Activated T-cell treated with anti-CD3 and anti-CD28 coated beads, Interleukin-2, amount 50 U/mL, for 72 hours (primary cell): ENCODE measurements at regions not wholly inside any gene's neighbourhood (a gene's known extent, or its start where the extent isn't known, plus 50 kb on each side); places are given as distances from the start of the nearest gene placed in this dataset.
"Not testable (repeated sequence)": the region's sequence is repeated elsewhere in the genome, so short reads cannot be mapped to it uniquely, and the experiment has no call there.

Source experiments
- ATAC-seq, 2 donors: fragments of 150-1000 bp; cut with Tn5 transposase; replicated peaks in 1 of 2; 2 replicates each; pipeline ENCODE4 v1.10.0; 2021; ENCODE audit warnings: moderate library complexity in 2 of 2, mild to moderate bottlenecking in 1 of 2
- DNase-seq, 2 donors: peaks; one replicate each; pipeline ENCODE4 v3.0.0; 2021 to 2022; ENCODE audit warnings: mixed read lengths in 1 of 2
- H3K27ac Mint-ChIP-seq: one replicate; pipeline ENCODE4 v1.8.0; 2022; ENCODE audit warnings: mild to moderate bottlenecking, moderate library complexity, mixed read lengths
- H3K27me3 Mint-ChIP-seq: one replicate; pipeline ENCODE4 v1.8.0; 2022; ENCODE audit warnings: low read depth, mixed read lengths
- H3K36me3 Mint-ChIP-seq, 2 donors: one replicate each; pipeline ENCODE4 v1.8.0; 2022; ENCODE audit warnings: mixed read lengths in 2 of 2, mild to moderate bottlenecking in 1 of 2; ENCODE audit not compliant: insufficient read depth in 2 of 2
- H3K4me1 Mint-ChIP-seq: one replicate; pipeline ENCODE4 v1.8.0; 2022; ENCODE audit warnings: low read depth, mixed read lengths
- H3K4me3 Mint-ChIP-seq, 2 donors: one replicate each; pipeline ENCODE4 v1.8.0; 2022; ENCODE audit warnings: mild to moderate bottlenecking in 2 of 2, mixed read lengths in 2 of 2, moderate library complexity in 2 of 2
- H3K9me3 Mint-ChIP-seq, 2 donors: one replicate each; pipeline ENCODE4 v1.8.0; 2022; ENCODE audit warnings: mixed read lengths in 2 of 2

GRCh38 chr4:163710158-163710557, 215.7 kb downstream of the TMA16 start:
- no peaks in the 10 kb centered on the region for H3K27me3 Mint-ChIP-seq
- no peak overlapping the region for H3K4me3 Mint-ChIP-seq
- DNase-seq (no peak), ATAC-seq (no peak)
- H3K36me3 Mint-ChIP-seq: no peaks in the 10 kb centered on the region
- H3K27ac Mint-ChIP-seq: no peak overlapping the region
- H3K4me1 Mint-ChIP-seq: no peaks in the 10 kb centered on the region
- no peaks in the 10 kb centered on the region for H3K9me3 Mint-ChIP-seq

DNA sequence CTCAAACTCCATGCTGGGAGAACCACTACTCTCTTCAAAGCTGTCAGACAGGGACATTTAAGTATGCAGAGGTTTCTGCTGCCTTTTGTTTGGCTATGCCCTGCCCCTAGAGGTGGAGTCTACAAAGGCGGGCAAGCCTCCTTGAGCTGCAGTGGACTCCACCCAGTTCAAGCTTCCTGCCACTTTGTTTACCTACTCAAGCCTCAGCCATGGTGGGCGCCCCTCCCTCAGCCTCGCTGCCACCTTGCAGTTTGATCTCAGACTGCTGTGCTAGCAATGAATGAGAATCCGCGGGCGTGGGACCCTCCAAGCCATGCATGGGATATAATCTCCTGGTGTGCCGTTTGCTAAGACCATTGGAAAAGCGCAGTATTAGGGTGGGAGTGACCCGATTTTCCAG, 230.0 kb downstream of the TMA16 start:
- not testable (repeated sequence) for H3K9me3 Mint-ChIP-seq, H3K36me3 Mint-ChIP-seq, H3K4me1 Mint-ChIP-seq

DNA sequence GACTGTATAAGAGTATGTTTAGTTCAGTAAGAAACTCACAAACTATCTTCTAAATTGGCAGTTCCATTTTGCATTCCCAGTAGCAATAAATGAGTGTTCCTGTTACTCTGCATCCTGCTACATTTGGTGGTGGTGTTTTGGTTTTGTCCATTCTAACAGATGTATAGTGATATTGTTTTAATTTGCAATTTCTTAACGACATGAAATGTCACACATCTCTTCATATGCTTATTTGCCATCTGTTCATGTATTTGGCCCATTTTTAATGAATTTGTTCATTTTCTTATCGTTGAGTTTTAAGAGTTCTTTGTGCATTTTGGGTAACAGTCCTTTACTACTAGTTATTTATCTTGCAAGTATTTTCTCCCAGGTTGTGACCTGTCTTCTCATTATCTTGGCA, 232.2 kb downstream of the TMA16 start:
- no peaks in the 10 kb centered on the region for H3K27me3 Mint-ChIP-seq
- no peaks in the 10 kb centered on the region for H3K36me3 Mint-ChIP-seq
- no peak overlapping the region for H3K4me3 Mint-ChIP-seq
- no peak for ATAC-seq
- DNase-seq: no peak
- H3K4me1 Mint-ChIP-seq: no peaks in the 10 kb centered on the region
- H3K9me3 Mint-ChIP-seq: peaks cover 2 to 10% of the 10 kb centered on the region in 2 donors
- H3K27ac Mint-ChIP-seq: no peak overlapping the region

More for the DNA sequence above, 230.0 kb downstream of the TMA16 start:
- ATAC-seq, H3K4me3 Mint-ChIP-seq, DNase-seq, H3K27me3 Mint-ChIP-seq, H3K27ac Mint-ChIP-seq: not testable (repeated sequence)

- DNase-seq (no peak), ATAC-seq (no peak)
- Mint-ChIP-seq H3K4me3 (no peak overlapping the region), H3K27ac (no peak overlapping the region), H3K4me1 (no peaks in the 10 kb centered on the region), H3K9me3 (peaks cover 2 to 3% of the 10 kb centered on the region in 2 donors), H3K36me3 (no peaks in the 10 kb centered on the region), H3K27me3 (no peaks in the 10 kb centered on the region)
Measured at GRCh38 chr4:163731071-163731470, 236.6 kb downstream of the TMA16 start.

DNA sequence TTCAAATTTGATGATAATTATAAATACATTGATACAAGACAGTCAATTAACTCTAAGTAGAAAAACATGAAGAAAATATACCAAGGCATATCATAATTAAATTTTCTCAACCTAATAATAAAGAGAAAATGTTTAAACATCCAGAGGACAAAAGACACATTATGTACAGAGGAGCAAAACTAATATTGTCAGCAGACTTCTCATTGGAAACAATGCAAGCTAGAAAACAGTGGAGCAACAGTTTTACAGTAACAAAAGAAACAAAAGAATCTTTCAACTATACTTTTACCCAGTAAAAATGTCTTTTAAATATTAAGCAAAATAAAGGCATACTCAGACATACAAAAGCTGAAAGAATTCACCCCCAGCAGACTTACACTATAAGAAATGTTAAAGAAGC, 238.0 kb downstream of the TMA16 start:
- Mint-ChIP-seq H3K27me3 (no peaks in the 10 kb centered on the region), H3K4me3 (no peak overlapping the region), H3K9me3 (peaks cover 2 to 3% of the 10 kb centered on the region in 2 donors), H3K4me1 (no peaks in the 10 kb centered on the region), H3K27ac (no peak overlapping the region), H3K36me3 (no peaks in the 10 kb centered on the region)
- DNase-seq: no peak
- no peak for ATAC-seq

DNA sequence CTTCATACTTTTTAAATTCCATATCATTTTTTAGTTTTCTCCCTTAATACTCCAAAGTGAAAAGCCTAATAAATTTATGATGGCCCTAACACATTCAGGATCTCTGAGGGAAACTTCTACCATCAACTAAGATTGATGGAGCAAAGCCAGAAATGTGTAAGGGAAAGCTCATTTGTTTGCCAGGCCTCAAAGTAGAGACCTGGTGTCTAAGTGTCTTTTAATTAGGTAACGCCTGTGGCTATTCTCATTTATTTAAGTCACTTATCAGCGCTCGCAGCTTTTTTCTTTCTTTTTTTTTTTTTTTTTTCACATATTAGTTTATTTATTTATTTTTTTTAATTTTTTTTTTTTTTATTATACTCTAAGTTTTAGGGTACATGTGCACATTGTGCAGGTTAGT, 242.4 kb downstream of the TMA16 start:
- Mint-ChIP-seq H3K27ac (no peak overlapping the region), H3K36me3 (no peaks in the 10 kb centered on the region), H3K27me3 (no peaks in the 10 kb centered on the region), H3K9me3 (no peaks in the 10 kb centered on the region), H3K4me3 (no peak overlapping the region), H3K4me1 (no peaks in the 10 kb centered on the region)
- no peak for DNase-seq
- ATAC-seq: no peak

DNA sequence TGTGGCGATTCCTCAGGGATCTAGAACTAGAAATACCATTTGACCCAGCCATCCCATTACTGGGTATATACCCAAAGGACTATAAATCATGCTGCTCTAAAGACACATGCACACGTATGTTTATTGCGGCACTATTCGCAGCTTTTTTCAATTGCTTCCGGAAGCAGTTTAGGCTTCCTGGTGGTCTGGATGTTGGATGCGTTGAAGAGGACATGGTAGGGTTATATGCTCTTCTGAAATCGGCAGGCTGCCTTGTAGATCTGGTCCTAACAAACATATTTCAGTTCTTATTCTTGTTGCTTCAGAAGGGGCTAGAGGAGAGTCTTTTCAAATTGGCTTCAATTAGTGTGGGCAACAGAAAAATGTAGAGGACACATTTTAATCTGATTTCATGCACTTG, 243.4 kb downstream of the TMA16 start:
- not testable (repeated sequence) for H3K4me1 Mint-ChIP-seq, DNase-seq, H3K27me3 Mint-ChIP-seq, H3K27ac Mint-ChIP-seq, H3K36me3 Mint-ChIP-seq, H3K9me3 Mint-ChIP-seq, H3K4me3 Mint-ChIP-seq, ATAC-seq

DNA sequence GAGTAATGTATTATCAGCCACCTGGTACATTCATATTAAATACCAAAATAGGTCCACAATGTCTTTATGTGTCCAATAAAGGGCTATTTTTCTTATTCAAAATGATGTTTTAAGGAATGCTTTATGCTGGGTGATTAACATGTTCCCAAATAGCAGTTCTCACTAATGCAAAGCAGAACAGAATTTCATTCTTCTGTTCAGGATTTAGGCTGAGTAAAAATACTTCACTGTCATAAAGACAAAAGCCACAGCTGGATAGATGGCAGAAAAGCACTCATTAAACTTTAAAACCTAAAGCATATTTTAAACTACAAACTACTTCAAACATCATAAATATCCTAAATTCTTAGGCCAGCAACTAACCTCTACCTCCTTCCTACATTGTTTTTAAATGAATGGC, 244.0 kb downstream of the TMA16 start:
- DNase-seq (no peak), ATAC-seq (no peak)
- Mint-ChIP-seq H3K4me3 (no peak overlapping the region), H3K4me1 (no peaks in the 10 kb centered on the region), H3K36me3 (no peaks in the 10 kb centered on the region), H3K9me3 (no peaks in the 10 kb centered on the region), H3K27ac (no peak overlapping the region), H3K27me3 (no peaks in the 10 kb centered on the region)

- no peaks in the 10 kb centered on the region for H3K4me1 Mint-ChIP-seq
- no peaks in the 10 kb centered on the region for H3K36me3 Mint-ChIP-seq
- no peaks in the 10 kb centered on the region for H3K9me3 Mint-ChIP-seq
- no peak for ATAC-seq
- no peak overlapping the region for H3K27ac Mint-ChIP-seq
- DNase-seq: no peak
- H3K4me3 Mint-ChIP-seq: no peak overlapping the region
- H3K27me3 Mint-ChIP-seq: no peaks in the 10 kb centered on the region
Measured at GRCh38 chr4:163744861-163745260, 250.4 kb downstream of the TMA16 start.

- Mint-ChIP-seq H3K4me3 (no peak overlapping the region), H3K27me3 (no peaks in the 10 kb centered on the region), H3K36me3 (no peaks in the 10 kb centered on the region), H3K27ac (no peak overlapping the region), H3K4me1 (no peaks in the 10 kb centered on the region), H3K9me3 (no peaks in the 10 kb centered on the region)
- DNase-seq (no peak), ATAC-seq (no peak)
Measured at GRCh38 chr4:163747293-163747692, 252.8 kb downstream of the TMA16 start.

DNA sequence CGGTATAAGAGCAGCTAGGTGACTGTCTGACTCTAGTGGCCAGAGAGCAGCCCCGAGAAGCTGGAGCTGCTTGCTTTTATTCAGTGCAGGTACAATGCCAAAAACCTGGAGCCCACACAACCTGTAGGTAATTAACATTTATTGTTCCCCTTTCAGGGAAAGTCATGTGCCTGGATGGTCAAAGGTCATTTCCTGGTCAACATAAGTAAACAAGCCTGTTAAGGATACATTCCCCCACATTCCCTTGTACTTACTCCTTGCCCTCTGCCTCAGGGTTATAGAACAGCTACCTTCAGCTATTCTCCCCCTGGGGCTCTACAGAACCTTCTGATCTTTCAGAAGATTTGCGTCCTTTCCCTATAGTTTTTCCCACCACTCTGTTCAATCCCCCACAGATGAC, 253.4 kb downstream of the TMA16 start:
- H3K4me3 Mint-ChIP-seq: no peak overlapping the region
- DNase-seq (no peak), ATAC-seq (no peak)
- H3K27ac Mint-ChIP-seq: no peak overlapping the region
- no peaks in the 10 kb centered on the region for H3K36me3 Mint-ChIP-seq
- no peaks in the 10 kb centered on the region for H3K27me3 Mint-ChIP-seq
- no peaks in the 10 kb centered on the region for H3K4me1 Mint-ChIP-seq
- no peaks in the 10 kb centered on the region for H3K9me3 Mint-ChIP-seq

- no peak for ATAC-seq
- H3K27ac Mint-ChIP-seq: no peak overlapping the region
- H3K9me3 Mint-ChIP-seq: no peaks in the 10 kb centered on the region
- no peak overlapping the region for H3K4me3 Mint-ChIP-seq
- no peaks in the 10 kb centered on the region for H3K27me3 Mint-ChIP-seq
- DNase-seq: no peak
- no peaks in the 10 kb centered on the region for H3K36me3 Mint-ChIP-seq
- no peaks in the 10 kb centered on the region for H3K4me1 Mint-ChIP-seq
Measured at GRCh38 chr4:163748449-163748848, 254.0 kb downstream of the TMA16 start.

DNA sequence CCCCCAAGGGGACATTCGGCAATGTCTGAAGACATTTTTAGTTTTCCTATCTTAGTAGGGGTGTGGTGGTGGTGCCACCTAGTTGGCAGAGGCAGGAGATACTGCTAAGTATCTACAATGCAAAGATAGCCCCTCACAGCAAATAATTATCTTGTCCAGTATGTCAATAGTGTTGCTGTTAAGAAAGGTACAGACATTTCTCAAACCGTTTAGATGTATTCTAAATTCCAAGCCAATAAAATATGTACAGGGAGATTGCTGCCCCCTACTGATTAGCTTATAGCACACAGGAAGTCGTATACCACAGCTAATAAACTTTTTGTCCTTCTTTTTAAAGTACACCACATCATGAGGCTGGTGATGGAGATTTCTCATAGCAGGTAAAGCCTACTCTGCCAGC, 260.5 kb downstream of the TMA16 start:
- Mint-ChIP-seq H3K4me1 (no peaks in the 10 kb centered on the region), H3K27me3 (no peaks in the 10 kb centered on the region), H3K36me3 (no peaks in the 10 kb centered on the region), H3K27ac (no peak overlapping the region), H3K9me3 (no peaks in the 10 kb centered on the region), H3K4me3 (no peak overlapping the region)
- no peak for ATAC-seq
- no peak for DNase-seq

- Mint-ChIP-seq H3K4me3 (no peak overlapping the region), H3K4me1 (no peaks in the 10 kb centered on the region), H3K27ac (no peak overlapping the region), H3K27me3 (no peaks in the 10 kb centered on the region), H3K36me3 (no peaks in the 10 kb centered on the region), H3K9me3 (no peaks in the 10 kb centered on the region)
- ATAC-seq: no peak
- no peak for DNase-seq
Measured at GRCh38 chr4:163757219-163757618, 262.7 kb downstream of the TMA16 start.

DNA sequence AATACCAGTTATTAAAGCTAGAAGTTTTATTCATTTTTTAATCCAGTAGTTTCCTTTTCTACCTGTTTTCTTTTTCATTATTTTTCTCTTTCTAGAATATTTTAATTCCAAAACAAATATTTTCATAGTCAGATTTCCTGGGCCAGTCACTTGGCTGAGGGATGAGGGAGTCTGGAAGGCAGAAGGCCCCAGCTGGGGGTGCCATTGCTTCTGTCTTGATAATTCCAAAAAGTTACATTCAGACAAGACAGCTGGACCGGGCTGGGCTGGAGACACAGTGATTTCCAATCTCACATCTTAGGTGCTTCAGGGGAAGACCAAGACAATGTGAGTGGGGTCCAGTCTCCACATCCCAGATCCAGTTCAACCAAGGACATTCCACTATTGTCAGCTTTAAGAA, 263.5 kb downstream of the TMA16 start:
- Mint-ChIP-seq H3K4me3 (no peak overlapping the region), H3K27me3 (no peaks in the 10 kb centered on the region), H3K36me3 (no peaks in the 10 kb centered on the region), H3K27ac (no peak overlapping the region), H3K4me1 (no peaks in the 10 kb centered on the region), H3K9me3 (no peaks in the 10 kb centered on the region)
- ATAC-seq (no peak), DNase-seq (no peak)
